ENCODE measurements at regions not wholly inside any gene's neighbourhood (a gene's known extent, or its start where the extent isn't known, plus 50 kb on each side); places are given as distances from the start of the nearest gene placed in this dataset.

DNA sequence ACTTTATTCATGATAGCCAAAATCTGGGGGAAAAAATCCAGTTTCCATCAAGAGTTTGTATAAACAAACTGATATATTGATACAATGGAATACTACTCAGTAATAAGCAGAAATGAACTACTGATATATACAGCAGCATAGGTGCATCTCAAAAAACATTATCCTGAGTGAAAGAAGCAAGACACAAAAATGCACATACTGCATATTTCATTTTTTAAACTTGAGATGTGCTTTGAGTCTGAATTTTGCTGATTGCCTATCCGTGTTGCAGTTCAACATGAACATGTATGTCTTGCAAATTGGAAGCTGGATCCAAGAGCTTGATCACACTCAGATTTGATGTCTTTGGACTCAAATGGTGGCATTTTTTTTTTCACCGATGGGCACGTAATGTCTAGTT, 132.4 kb downstream of the TSEN15 start:
- TF ChIP-seq, protein P1, sequence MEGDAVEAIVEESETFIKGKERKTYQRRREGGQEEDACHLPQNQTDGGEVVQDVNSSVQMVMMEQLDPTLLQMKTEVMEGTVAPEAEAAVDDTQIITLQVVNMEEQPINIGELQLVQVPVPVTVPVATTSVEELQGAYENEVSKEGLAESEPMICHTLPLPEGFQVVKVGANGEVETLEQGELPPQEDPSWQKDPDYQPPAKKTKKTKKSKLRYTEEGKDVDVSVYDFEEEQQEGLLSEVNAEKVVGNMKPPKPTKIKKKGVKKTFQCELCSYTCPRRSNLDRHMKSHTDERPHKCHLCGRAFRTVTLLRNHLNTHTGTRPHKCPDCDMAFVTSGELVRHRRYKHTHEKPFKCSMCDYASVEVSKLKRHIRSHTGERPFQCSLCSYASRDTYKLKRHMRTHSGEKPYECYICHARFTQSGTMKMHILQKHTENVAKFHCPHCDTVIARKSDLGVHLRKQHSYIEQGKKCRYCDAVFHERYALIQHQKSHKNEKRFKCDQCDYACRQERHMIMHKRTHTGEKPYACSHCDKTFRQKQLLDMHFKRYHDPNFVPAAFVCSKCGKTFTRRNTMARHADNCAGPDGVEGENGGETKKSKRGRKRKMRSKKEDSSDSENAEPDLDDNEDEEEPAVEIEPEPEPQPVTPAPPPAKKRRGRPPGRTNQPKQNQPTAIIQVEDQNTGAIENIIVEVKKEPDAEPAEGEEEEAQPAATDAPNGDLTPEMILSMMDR (conservative IDR thresholded peaks at IDR 0.05 in 1 of 2, IDR thresholded peaks at IDR 0.05 in 1 of 2; ENCODE audit: low read depth in 1 of 2, low read length in 2 of 2): no peak
- no peak for TF ChIP-seq EZH2 (IDR thresholded peaks at IDR 0.05; ENCODE audit: low read length, missing control alignments)

Measured in fibroblast of lung (primary cell).